SKM-1 treated with dmso at 0.1 percent for 144 hours (cell line): ENCODE measurements at regions not wholly inside any gene's neighbourhood (a gene's known extent, or its start where the extent isn't known, plus 50 kb on each side); places are given as distances from the start of the nearest gene placed in this dataset.
A peak's percentile ranks its signal among the peaks of the same experiment; 100 is the strongest.

Source experiments
- DNase-seq: peaks from one replicate; lab custom pipeline; 2025; ENCODE audit not compliant: unreplicated experiment; lab: John Stamatoyannopoulos, UW

- DNase-seq, result no peak
Observed at GRCh38 chr2:8141079-8141707, 540.7 kb upstream of the ID2 start.

- DNase-seq, result no peak
Observed at GRCh38 chr2:8141780-8142179, 540.1 kb upstream of the ID2 start.

GRCh38 chr2:8142461-8142860 lies 539.4 kb upstream of the ID2 start:
- DNase-seq, result no peak

GRCh38 chr2:8144131-8144631 lies 537.7 kb upstream of the ID2 start:
- no peak for DNase-seq

- DNase-seq, result no peak
Observed at GRCh38 chr2:8144785-8145184, 537.1 kb upstream of the ID2 start.

- peak; percentile 20 for DNase-seq
Observed at GRCh38 chr2:8145375-8145774, 536.5 kb upstream of the ID2 start.

GRCh38 chr2:8146132-8147005 lies 535.5 kb upstream of the ID2 start:
- no peak for DNase-seq

GRCh38 chr2:8148260-8149006 lies 533.4 kb upstream of the ID2 start:
- no peak for DNase-seq

GRCh38 chr2:8149007-8149405 lies 532.9 kb upstream of the ID2 start:
- no peak for DNase-seq

GRCh38 chr2:8149985-8150539 lies 531.8 kb upstream of the ID2 start:
- no peak for DNase-seq

- DNase-seq, result no peak
Observed at GRCh38 chr2:8151888-8152287, 530.0 kb upstream of the ID2 start.

- DNase-seq, result no peak
Observed at GRCh38 chr2:8152392-8153257, 529.2 kb upstream of the ID2 start.

- no peak for DNase-seq
Observed at GRCh38 chr2:8153258-8153718, 528.6 kb upstream of the ID2 start.

- DNase-seq, result no peak
Observed at GRCh38 chr2:8154270-8154669, 527.6 kb upstream of the ID2 start.

- no peak for DNase-seq
Observed at GRCh38 chr2:8154936-8155335, 526.9 kb upstream of the ID2 start.

GRCh38 chr2:8157621-8158430 lies 524.0 kb upstream of the ID2 start:
- DNase-seq, result no peak

GRCh38 chr2:8158711-8159110 lies 523.1 kb upstream of the ID2 start:
- DNase-seq, result no peak

GRCh38 chr2:8159211-8159965 lies 522.5 kb upstream of the ID2 start:
- DNase-seq, result no peak
